ENCODE measurements at regions not wholly inside any gene's neighbourhood (a gene's known extent, or its start where the extent isn't known, plus 50 kb on each side); places are given as distances from the start of the nearest gene placed in this dataset.

DNA sequence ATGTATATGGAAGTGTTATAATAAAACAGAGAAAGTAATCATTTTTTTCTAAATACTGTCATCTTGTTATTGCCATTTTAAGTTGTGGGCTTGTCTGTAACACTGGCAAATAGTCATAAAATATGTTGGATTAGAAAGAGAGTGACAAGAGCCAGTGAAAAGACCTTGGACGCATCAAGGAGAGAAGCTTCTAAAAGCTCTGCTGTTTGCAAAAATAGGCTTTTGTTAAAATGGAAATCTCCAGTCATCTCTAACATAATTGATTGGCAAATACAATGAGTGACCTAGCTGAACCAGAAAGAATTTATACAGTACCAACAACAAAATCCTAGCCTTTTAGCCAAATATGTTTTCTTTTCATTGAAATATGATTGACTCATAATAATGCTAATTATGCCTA is 245.8 kb upstream of the RMST start:
- no peak for TF ChIP-seq CTCF (IDR thresholded peaks at IDR 0.05)
- no peak for TF ChIP-seq POLR2A (IDR thresholded peaks at IDR 0.05)
- no peak for TF ChIP-seq POLR2AphosphoS5 (IDR thresholded peaks at IDR 0.05)

Data from prostate gland (tissue), 2 donors.